GM18867 (cell line): ENCODE measurements at regions not wholly inside any gene's neighbourhood (a gene's known extent, or its start where the extent isn't known, plus 50 kb on each side); places are given as distances from the start of the nearest gene placed in this dataset.
"Not testable (repeated sequence)": the region's sequence is repeated elsewhere in the genome, so short reads cannot be mapped to it uniquely, and the experiment has no call there.

Experiments
- ATAC-seq: cut with Tn5 transposase; IDR thresholded peaks from one replicate; pipeline ENCODE4 v1.9.1; 2021; ENCODE audit warnings: mild to moderate bottlenecking, moderate library complexity; ENCODE audit not compliant: unreplicated experiment

DNA sequence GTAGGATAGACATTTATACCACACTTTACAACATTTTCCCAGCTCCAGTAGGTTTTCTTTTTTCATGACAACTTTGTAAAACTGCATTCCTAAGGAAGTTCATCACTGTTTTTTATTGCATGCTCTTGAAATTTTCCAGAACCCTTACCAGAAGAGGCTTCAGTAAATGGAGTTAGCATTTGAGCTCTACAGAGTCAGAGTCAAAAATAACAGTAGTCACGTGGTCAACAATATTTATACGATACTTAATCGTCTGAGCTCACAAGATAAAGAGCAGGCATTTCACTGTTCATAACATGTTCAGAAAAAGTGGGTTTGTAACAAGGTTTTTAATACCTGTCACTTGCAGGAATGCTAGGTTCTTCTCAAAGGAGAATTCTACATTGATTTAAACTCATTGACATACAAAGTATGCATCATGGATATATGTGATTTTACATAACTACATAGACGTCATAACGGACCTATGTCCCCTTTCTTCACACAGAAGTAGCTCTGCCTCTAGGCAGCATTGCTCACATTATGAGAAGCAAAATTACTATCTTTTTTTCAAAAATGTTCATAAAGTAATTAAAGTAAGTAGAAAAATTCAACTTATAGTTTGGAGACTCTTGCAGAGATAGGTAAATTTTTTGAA, 187.0 kb upstream of the COL3A1 start:
- ATAC-seq = no peak

- ATAC-seq = no peak
Observed at GRCh38 chr2:188787658-188788240, 186.4 kb upstream of the COL3A1 start.

DNA sequence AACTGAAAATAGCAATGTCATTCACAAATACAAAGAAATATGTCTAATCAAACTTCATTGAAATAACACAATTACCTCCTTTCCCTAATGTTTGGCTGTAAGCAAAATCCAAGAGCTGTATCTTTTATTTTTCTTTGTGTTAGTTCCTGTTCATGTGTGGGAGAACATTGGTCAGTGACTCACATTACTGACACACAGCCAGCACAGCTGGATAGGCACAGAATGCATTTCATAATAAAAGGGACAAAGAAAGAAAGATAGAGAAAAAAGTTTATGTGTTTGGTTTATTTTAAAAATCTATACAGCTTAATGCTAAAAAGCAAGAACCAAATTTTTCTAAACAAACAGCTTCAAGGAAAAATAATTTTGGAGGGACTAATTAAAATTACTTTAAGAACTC, 185.6 kb upstream of the COL3A1 start:
- ATAC-seq = no peak

DNA sequence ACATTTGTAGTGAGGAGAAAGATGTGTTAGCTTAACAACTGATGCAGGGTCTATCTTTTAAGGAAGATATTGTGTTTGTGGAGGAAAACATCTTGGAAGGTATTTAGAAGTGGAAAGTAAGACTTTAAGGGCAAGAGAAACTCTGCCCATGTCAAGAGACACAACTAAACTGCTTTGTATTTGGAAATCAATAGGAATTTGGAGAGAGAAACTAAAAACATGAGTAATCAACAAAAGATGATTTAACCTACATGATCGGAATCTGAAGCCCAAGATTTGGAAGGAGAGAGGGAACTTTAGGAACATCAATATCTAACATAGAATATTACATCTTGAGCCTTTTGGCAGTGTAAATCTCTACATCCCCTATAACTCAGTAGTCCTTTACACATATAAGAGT, 184.2 kb upstream of the COL3A1 start:
- ATAC-seq = no peak

DNA sequence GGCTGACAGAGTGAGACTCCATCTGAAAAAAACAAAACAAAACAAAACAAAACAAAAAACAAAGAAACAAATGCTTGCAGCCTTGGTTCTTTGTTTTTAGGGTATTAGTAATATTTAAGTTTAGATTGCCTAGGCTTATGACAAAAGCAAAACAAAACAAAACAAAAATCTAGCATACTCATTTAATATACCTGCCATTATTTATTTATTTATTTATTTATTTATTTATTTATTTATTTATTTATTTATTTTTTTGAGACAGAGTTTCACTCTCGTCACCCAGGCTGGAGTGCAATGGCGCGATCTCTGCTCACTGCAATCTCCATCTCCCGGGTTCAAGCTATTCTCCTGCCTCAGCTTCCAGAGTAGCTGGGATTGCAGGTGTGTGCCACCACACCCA, 179.7 kb upstream of the COL3A1 start:
- not testable (repeated sequence) for ATAC-seq

GRCh38 chr2:188795762-188796161, 178.4 kb upstream of the COL3A1 start:
- ATAC-seq = no peak

- ATAC-seq = no peak
Observed at GRCh38 chr2:188797371-188797770, 176.8 kb upstream of the COL3A1 start.

- ATAC-seq = no peak
Observed at GRCh38 chr2:188798159-188798558, 176.0 kb upstream of the COL3A1 start.

- ATAC-seq = no peak
Observed at GRCh38 chr2:188805219-188805618, 169.0 kb upstream of the COL3A1 start.

- ATAC-seq = no peak
Observed at GRCh38 chr2:188808947-188809355, 165.2 kb upstream of the COL3A1 start.

GRCh38 chr2:188810586-188810985, 163.6 kb upstream of the COL3A1 start:
- ATAC-seq = no peak

- no peak for ATAC-seq
Observed at GRCh38 chr2:188811522-188811921, 162.7 kb upstream of the COL3A1 start.

GRCh38 chr2:188813315-188813714, 160.9 kb upstream of the COL3A1 start:
- ATAC-seq = no peak

- ATAC-seq = no peak
Observed at GRCh38 chr2:188813857-188814256, 160.3 kb upstream of the COL3A1 start.

- no peak for ATAC-seq
Observed at GRCh38 chr2:188819011-188819410, 155.2 kb upstream of the COL3A1 start.

GRCh38 chr2:188819792-188820191, 154.4 kb upstream of the COL3A1 start:
- no peak for ATAC-seq

GRCh38 chr2:188820576-188820975, 153.6 kb upstream of the COL3A1 start:
- no peak for ATAC-seq

DNA sequence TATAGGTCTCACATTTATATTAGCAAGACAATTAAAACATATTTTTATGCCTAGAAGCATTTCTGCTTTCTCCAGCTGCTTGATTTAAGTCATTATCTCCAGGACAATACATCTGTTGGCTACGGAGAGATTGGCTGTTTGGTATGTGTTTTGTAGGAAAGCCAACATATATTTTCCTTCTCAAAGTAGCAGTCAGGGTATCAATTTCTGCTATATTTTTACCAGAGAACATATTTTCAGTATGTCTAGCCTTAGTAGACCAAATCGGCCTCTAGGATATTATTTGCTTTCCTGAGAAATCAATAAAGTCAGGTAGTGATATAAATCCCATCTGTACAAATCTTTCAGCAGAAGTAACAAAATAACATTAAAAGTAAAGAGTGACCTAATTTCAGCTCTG, 150.0 kb upstream of the COL3A1 start:
- ATAC-seq = no peak

DNA sequence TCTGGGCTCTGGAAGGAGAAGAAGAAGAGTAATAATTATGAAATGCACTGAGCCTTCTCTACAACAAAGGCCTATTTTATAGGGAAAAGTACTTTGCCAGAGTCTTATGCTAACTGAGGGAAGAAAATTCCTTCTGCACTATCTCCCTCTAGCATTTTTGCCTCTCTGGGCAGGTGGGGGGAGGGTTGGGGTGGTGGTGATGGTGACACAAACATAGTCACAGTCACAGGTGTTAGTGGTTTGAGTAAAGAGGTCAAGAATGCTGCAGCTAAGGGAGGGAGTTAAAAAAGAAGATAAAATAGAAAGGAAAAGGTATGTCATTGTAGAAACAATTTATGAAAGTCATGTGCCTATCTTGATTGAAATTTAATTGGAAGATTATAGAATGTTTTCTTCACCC, 140.8 kb upstream of the COL3A1 start:
- ATAC-seq = no peak

GRCh38 chr2:188833799-188834198, 140.4 kb upstream of the COL3A1 start:
- ATAC-seq = no peak

GRCh38 chr2:188835006-188835405, 139.2 kb upstream of the COL3A1 start:
- ATAC-seq = no peak

- no peak for ATAC-seq
Observed at GRCh38 chr2:188835821-188836220, 138.4 kb upstream of the COL3A1 start.

GRCh38 chr2:188845692-188846091, 128.5 kb upstream of the COL3A1 start:
- no peak for ATAC-seq
